ENCODE measurements at regions not wholly inside any gene's neighbourhood (a gene's known extent, or its start where the extent isn't known, plus 50 kb on each side); places are given as distances from the start of the nearest gene placed in this dataset.

GRCh38 chr6:134525190-134525868 is 207.4 kb upstream of the SGK1 start:
- H3K4me3 Mint-ChIP-seq = no peak overlapping the region
- ChIA-PET POLR2A (no interaction called here), CTCF (no interaction called here)
- TF ChIP-seq CTCF (IDR thresholded peaks at IDR 0.05) = no peak
- H3K4me1 Mint-ChIP-seq = peaks cover under 1% of the 10 kb centered on the region
- no peaks in the 10 kb centered on the region for H3K27me3 Mint-ChIP-seq
- no peak for ATAC-seq (ENCODE audit: low read depth)
- no peak for DNase-seq
- no peak overlapping the region for H3K27ac Mint-ChIP-seq
- no peaks in the 10 kb centered on the region for H3K36me3 Mint-ChIP-seq (ENCODE audit: low read depth)
- intact Hi-C loops (cut with micrococcal nuclease) = no loop called here
- no peaks in the 10 kb centered on the region for H3K9me3 Mint-ChIP-seq

- no peak overlapping the region for H3K4me3 Mint-ChIP-seq
- POLR2A ChIA-PET = interaction anchor here (0.6 kb wide), 1 partner anchor 44 kb away, joined by 7 read pairs; no protein-coding TSS in a partner anchor
- CTCF ChIA-PET = interaction anchor here (1.4 kb wide), 1 partner anchor 117 kb away, joined by 3 read pairs; no protein-coding TSS in a partner anchor
- no peaks in the 10 kb centered on the region for H3K9me3 Mint-ChIP-seq
- H3K4me1 Mint-ChIP-seq = peaks cover 12% of the 10 kb centered on the region
- ATAC-seq (ENCODE audit: low read depth) (no peak), DNase-seq (no peak)
- no peak overlapping the region for H3K27ac Mint-ChIP-seq
- intact Hi-C loops (cut with micrococcal nuclease) = loop anchor here (5.0 kb wide), 1 partner anchor 347 kb away; no protein-coding TSS in a partner anchor
- H3K27me3 Mint-ChIP-seq = no peaks in the 10 kb centered on the region
- H3K36me3 Mint-ChIP-seq (ENCODE audit: low read depth) = no peaks in the 10 kb centered on the region
- no peak for TF ChIP-seq CTCF (IDR thresholded peaks at IDR 0.05)
Measured at GRCh38 chr6:134523903-134524650, 206.2 kb upstream of the SGK1 start.

GRCh38 chr6:134523051-134523450 is 205.1 kb upstream of the SGK1 start:
- intact Hi-C loops (cut with micrococcal nuclease) = loop anchor here (5.0 kb wide), 1 partner anchor 346 kb away; no protein-coding TSS in a partner anchor
- no peak for TF ChIP-seq CTCF (IDR thresholded peaks at IDR 0.05)
- Mint-ChIP-seq H3K4me1 (peaks cover 12% of the 10 kb centered on the region), H3K9me3 (no peaks in the 10 kb centered on the region), H3K4me3 (no peak overlapping the region), H3K27me3 (no peaks in the 10 kb centered on the region), H3K27ac (no peak overlapping the region), H3K36me3 (ENCODE audit: low read depth) (no peaks in the 10 kb centered on the region)
- ChIA-PET CTCF (interaction anchor here (1.4 kb wide), 1 partner anchor 118 kb away, joined by 3 read pairs; no protein-coding TSS in a partner anchor), POLR2A (interaction anchor here (0.5 to 0.7 kb wide), 2 partner anchors 63 to 154 kb away, joined by 3 to 8 read pairs; no protein-coding TSS in a partner anchor)
- DNase-seq (no peak), ATAC-seq (ENCODE audit: low read depth) (no peak)

- intact Hi-C loops (cut with micrococcal nuclease) = loop anchor here (5.0 kb wide), 1 partner anchor 344 kb away; no protein-coding TSS in a partner anchor
- CTCF ChIA-PET = no interaction called here
- peaks cover 12% of the 10 kb centered on the region for H3K4me1 Mint-ChIP-seq
- TF ChIP-seq CTCF (IDR thresholded peaks at IDR 0.05) = no peak
- H3K36me3 Mint-ChIP-seq (ENCODE audit: low read depth) = no peaks in the 10 kb centered on the region
- no peaks in the 10 kb centered on the region for H3K9me3 Mint-ChIP-seq
- no peak overlapping the region for H3K27ac Mint-ChIP-seq
- ATAC-seq (ENCODE audit: low read depth) = no peak
- DNase-seq = no peak
- no peak overlapping the region for H3K4me3 Mint-ChIP-seq
- POLR2A ChIA-PET = no interaction called here
- H3K27me3 Mint-ChIP-seq = no peaks in the 10 kb centered on the region
Measured at GRCh38 chr6:134521116-134521501, 203.2 kb upstream of the SGK1 start.
